ENCODE measurements at regions not wholly inside any gene's neighbourhood (a gene's known extent, or its start where the extent isn't known, plus 50 kb on each side); places are given as distances from the start of the nearest gene placed in this dataset.

DNA sequence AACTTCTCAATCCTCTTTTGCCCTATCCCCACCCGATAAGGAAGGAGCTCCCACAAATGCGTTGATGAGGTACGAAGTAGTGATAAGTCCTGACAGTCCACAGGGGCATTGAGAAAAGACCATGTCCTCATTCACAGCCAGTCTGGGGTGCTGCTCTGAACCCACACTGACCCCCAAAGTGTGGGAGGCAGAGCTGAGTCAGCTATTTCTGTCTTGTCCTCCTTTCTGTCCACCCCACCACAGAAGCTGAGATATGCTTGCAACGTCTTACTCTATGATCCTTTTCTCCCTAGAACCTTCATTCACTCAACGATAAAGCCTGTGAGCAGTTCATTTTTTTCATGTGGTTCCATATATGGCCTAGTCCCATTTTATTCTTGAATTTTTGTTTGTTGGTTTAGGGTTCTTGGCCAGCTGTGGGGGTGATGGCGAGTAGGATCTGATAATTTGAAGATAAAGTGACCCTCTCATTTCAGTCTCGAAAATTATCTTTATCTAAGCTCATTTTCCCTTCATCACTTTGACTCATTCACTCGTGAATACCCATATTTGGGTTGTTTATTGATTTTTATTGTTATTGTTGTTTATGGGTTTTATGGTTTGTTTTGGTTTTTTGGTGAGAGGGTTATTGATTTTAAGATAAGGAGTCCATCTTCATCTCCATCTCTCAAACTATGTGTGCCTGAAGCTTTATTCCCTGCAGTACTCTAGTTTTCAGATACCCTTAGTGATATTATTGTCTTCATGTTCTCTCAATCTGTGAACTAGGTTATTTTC, 58.5 kb upstream of the ZNF366 start:
- peaks cover 4% of the 10 kb centered on the region for H3K9me3 Mint-ChIP-seq

DNA sequence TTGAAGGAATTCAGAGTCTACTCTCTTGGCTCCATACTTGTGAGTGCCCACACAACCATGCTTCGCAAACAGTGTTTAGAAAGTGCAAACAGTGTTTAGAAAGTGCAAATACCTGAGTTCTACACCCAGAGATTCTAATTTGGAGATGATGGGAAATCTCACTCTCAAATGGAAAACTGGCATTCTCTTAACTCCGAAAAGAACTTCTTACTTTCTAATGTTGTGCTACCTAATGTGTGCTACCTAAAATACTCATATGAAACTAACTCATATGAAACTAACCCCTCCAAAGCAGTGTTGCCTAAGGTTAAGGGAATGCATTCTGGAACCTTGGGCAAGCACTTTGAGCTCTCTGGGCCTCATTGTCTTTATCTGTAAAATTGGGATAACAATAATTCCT, 55.5 kb upstream of the ZNF366 start:
- H3K36me3 Mint-ChIP-seq: no peaks in the 10 kb centered on the region
- Histone ChIP-seq H3K27me3 (no peaks in the 10 kb centered on the region), H3K27ac (no peak overlapping the region), H3K4me3 (no peak overlapping the region), H3K79me2 (ENCODE audit: low read depth) (no peaks in the 10 kb centered on the region), H3F3A (ENCODE audit: low read depth) (no peaks in the 10 kb centered on the region), H2AFZ (replicated peaks) (no peak overlapping the region), H3K9ac (no peak overlapping the region), H3K36me3 (no peaks in the 10 kb centered on the region), H4K20me1 (ENCODE audit: low read depth) (no peaks in the 10 kb centered on the region), H3K9me3 (ENCODE audit: low read depth) (no peaks in the 10 kb centered on the region), H3K4me2 (no peak overlapping the region), H3K4me1 (no peaks in the 10 kb centered on the region)
- peaks cover 4% of the 10 kb centered on the region for H3K9me3 Mint-ChIP-seq
- no peak overlapping the region for H3K4me3 Mint-ChIP-seq
- TF ChIP-seq EZH2phosphoT487 (IDR thresholded peaks at IDR 0.05): no peak
- no peak for TF ChIP-seq EZH2 (IDR thresholded peaks at IDR 0.05)
- TF ChIP-seq, protein P1, sequence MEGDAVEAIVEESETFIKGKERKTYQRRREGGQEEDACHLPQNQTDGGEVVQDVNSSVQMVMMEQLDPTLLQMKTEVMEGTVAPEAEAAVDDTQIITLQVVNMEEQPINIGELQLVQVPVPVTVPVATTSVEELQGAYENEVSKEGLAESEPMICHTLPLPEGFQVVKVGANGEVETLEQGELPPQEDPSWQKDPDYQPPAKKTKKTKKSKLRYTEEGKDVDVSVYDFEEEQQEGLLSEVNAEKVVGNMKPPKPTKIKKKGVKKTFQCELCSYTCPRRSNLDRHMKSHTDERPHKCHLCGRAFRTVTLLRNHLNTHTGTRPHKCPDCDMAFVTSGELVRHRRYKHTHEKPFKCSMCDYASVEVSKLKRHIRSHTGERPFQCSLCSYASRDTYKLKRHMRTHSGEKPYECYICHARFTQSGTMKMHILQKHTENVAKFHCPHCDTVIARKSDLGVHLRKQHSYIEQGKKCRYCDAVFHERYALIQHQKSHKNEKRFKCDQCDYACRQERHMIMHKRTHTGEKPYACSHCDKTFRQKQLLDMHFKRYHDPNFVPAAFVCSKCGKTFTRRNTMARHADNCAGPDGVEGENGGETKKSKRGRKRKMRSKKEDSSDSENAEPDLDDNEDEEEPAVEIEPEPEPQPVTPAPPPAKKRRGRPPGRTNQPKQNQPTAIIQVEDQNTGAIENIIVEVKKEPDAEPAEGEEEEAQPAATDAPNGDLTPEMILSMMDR (IDR thresholded peaks at IDR 0.05): no peak
- H3K27me3 Mint-ChIP-seq (ENCODE audit: insufficient read depth, low read depth): peaks cover 3% of the 10 kb centered on the region
- no peak for DNase-seq (ENCODE audit: low spot score)
- peaks cover 18% of the 10 kb centered on the region for H3K4me1 Mint-ChIP-seq
- H3K27ac Mint-ChIP-seq: no peak overlapping the region

More for the DNA sequence above, 58.5 kb upstream of the ZNF366 start:
- H3F3A ChIP-seq (ENCODE audit: low read depth): no peaks in the 10 kb centered on the region
- H3K79me2 ChIP-seq (ENCODE audit: low read depth): no peaks in the 10 kb centered on the region
- no peaks in the 10 kb centered on the region for H4K20me1 ChIP-seq (ENCODE audit: low read depth)
- no peaks in the 10 kb centered on the region for H3K4me1 ChIP-seq
- no peaks in the 10 kb centered on the region for H3K27me3 ChIP-seq
- H3K4me2 ChIP-seq: no peak overlapping the region
- H3K27ac Mint-ChIP-seq: no peak overlapping the region
- no peak for TF ChIP-seq EZH2phosphoT487 (IDR thresholded peaks at IDR 0.05)
- TF ChIP-seq EZH2 (IDR thresholded peaks at IDR 0.05): no peak
- TF ChIP-seq, protein P1 (IDR thresholded peaks at IDR 0.05): no peak
- peaks cover 4% of the 10 kb centered on the region for H3K27me3 Mint-ChIP-seq (ENCODE audit: insufficient read depth, low read depth)
- no peak overlapping the region for H3K4me3 Mint-ChIP-seq
- no peak for DNase-seq (ENCODE audit: low spot score)
- H3K27ac ChIP-seq: no peak overlapping the region
- H3K36me3 Mint-ChIP-seq: no peaks in the 10 kb centered on the region
- H2AFZ ChIP-seq (replicated peaks): no peak overlapping the region
- H3K36me3 ChIP-seq: no peaks in the 10 kb centered on the region
- peaks cover 13% of the 10 kb centered on the region for H3K4me1 Mint-ChIP-seq
- H3K9me3 ChIP-seq (ENCODE audit: low read depth): no peaks in the 10 kb centered on the region
- no peak overlapping the region for H3K9ac ChIP-seq
- no peak overlapping the region for H3K4me3 ChIP-seq

GRCh38 chr5:72561148-72561972, 54.1 kb upstream of the ZNF366 start:
- H3K36me3 Mint-ChIP-seq: no peaks in the 10 kb centered on the region
- H3K79me2 ChIP-seq (ENCODE audit: low read depth): no peaks in the 10 kb centered on the region
- H3K4me1 Mint-ChIP-seq: peaks cover 30% of the 10 kb centered on the region
- H3K27ac ChIP-seq: no peak overlapping the region
- H3K27ac Mint-ChIP-seq: no peak overlapping the region
- no peak overlapping the region for H3K9ac ChIP-seq
- H3K4me3 Mint-ChIP-seq: no peak overlapping the region
- H3K4me2 ChIP-seq: no peak overlapping the region
- peaks cover 5% of the 10 kb centered on the region for H3K27me3 Mint-ChIP-seq (ENCODE audit: insufficient read depth, low read depth)
- TF ChIP-seq EZH2 (IDR thresholded peaks at IDR 0.05): no peak
- TF ChIP-seq, protein P1 (IDR thresholded peaks at IDR 0.05): no peak
- no peak for TF ChIP-seq EZH2phosphoT487 (IDR thresholded peaks at IDR 0.05)
- H2AFZ ChIP-seq (replicated peaks): no peak overlapping the region
- H3F3A ChIP-seq (ENCODE audit: low read depth): peaks cover 2% of the 10 kb centered on the region
- peaks cover 4% of the 10 kb centered on the region for H3K9me3 Mint-ChIP-seq
- no peak for DNase-seq (ENCODE audit: low spot score)
- H3K36me3 ChIP-seq: no peaks in the 10 kb centered on the region
- peaks cover under 1% of the 10 kb centered on the region for H3K4me1 ChIP-seq
- H3K27me3 ChIP-seq: no peaks in the 10 kb centered on the region
- H3K9me3 ChIP-seq (ENCODE audit: low read depth): no peaks in the 10 kb centered on the region
- no peaks in the 10 kb centered on the region for H4K20me1 ChIP-seq (ENCODE audit: low read depth)
- no peak overlapping the region for H3K4me3 ChIP-seq
